ENCODE measurements at regions not wholly inside any gene's neighbourhood (a gene's known extent, or its start where the extent isn't known, plus 50 kb on each side); places are given as distances from the start of the nearest gene placed in this dataset.

- DNase-seq, result no peak
Measured at GRCh38 chr4:81651243-81651899, 179.7 kb upstream of the RASGEF1B start.

DNA sequence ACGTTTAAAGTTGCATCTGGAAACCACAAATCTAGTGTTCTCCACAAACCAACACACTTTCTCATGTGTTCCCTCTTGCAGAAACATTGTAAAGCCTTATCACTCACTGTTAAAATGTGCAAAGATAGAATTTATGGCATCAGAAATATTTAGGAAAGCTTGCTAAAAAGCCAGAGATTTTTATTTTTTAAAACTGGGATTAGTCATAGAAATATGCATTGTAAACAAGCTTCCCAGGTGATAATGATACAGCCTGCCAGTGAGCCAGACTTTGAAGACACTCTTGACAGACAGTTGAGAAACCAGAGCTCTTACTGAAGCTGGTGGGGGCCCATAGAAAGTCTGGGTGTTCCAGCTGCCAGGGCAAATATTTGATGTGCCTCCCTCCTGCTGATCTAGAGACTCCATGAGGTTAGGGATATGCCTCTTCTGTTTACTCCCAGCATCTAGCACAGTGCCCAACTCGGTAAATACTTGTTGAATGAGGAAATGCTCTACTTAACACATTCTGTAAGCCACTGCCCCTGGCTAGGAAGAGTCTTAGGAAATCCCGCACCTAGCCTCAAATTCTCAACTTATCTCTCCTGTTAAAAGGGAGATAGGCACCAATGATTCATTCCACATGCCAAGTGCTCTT lies 179.0 kb upstream of the RASGEF1B start:
- no peak for DNase-seq

DNA sequence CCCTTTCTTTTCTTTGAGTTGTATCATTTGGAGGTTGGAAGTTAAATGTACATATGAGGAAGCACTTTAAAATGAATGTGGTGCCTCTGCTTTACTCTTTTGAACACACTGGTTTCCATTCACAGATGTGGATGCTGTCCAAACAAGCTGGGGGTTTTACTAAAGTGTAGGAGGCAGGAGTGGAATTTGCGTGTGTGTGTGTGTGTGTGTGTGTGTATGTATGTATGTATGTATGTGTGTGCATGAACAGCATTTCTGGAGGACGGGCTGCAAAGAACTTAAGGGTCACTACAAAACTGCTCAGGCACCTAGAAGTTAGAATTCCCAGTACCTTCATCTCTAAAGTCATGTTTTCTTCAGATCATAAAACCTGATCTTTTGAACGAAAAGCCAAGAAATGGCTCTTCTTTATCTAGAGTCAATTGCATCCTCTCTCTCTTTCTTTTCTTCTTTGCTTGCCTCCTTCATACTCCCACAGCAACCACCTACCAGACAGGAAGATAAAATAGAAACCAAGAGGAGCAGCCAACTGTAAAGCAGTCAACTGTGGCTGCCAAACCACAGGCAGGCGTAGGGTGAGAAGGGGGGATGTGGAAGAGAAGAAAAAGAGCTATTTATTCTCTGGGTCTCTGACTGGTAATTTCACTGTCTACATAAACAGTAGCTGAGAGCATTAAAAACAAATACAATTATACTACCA lies 177.0 kb upstream of the RASGEF1B start:
- peak; percentile 20 for DNase-seq

DNA sequence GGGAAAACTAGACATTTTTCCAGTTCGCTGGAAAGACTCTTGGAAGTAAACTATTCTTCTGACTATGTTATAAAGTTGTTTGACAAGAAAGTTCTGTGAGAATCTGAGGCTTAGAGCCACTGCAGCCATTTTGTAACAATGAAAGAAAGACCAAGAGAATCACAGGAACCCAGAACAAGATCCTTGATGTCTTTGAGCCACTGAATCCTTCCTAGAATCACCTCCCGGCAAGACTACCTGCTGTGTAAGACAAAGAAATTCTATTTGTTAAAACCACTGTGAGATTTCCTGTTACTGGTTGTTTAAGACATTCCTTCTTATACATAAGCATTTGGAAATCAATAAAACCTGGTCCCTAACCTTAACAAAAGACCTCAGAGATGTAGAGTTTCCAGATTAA lies 175.7 kb upstream of the RASGEF1B start:
- DNase-seq, result no peak

DNA sequence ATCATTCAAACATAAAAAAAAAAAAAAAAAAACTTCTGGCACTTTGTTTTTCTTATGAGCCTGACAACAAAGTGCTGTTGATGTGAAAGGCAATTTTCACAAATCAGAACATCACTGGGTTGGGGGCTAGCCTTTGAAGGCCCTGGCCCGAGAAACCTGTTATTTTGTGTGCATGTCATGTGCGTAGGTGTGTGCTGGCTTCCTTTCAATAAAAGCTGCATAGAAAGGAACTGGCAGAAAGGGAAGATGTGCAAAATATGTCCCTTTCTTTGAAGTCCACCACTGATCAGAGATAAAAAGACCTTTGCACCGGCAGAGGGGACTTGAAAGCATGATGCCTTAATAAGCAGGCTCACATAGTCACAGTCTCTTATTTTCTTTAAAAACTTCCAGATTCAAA lies 170.8 kb upstream of the RASGEF1B start:
- DNase-seq, result no peak

GRCh38 chr4:81639248-81639647 lies 167.5 kb upstream of the RASGEF1B start:
- no peak for DNase-seq

DNA sequence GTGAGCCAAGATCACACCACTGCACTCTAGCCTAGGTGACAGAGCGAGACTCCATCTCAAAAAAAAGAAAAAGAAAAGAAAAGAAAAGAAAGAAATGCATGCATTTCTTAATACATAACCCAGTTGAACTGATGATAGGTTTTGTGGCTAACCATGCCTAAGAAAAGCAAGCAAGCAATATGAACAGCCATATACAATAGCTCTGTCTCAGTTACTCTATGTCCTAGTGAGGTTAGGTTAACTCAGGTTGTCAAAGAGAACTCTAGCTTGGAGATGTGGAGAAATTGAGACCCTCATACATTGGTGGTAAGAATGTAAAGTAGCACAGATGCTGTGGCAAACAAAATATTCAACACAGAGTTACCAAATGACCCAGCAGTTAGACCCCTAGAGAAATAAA lies 167.0 kb upstream of the RASGEF1B start:
- no peak for DNase-seq

GRCh38 chr4:81635739-81636138 lies 164.0 kb upstream of the RASGEF1B start:
- no peak for DNase-seq

- DNase-seq, result no peak
Measured at GRCh38 chr4:81634766-81635549, 163.3 kb upstream of the RASGEF1B start.

DNA sequence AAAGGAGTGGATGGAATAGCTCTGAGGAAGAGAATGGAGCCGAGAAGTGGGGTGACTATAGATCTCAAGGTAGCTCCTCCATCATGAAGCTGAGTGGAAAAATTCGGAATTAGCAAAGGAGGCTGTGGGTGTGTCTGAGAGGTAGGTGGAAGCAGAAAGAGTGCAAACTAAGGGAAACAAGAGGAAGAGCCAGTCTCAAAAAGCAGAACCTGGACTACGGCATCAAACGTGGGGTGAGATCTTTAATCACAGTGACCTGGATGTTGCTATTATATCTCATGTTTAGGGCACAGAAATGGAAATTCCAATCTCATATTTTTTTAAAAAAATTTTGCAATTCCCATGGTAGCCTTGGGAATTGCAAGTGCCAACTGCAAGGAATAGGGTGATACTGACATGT lies 162.5 kb upstream of the RASGEF1B start:
- no peak for DNase-seq

GRCh38 chr4:81632581-81633299 lies 161.0 kb upstream of the RASGEF1B start:
- peak; percentile 47 for DNase-seq

- peak; percentile 96 for DNase-seq
Measured at GRCh38 chr4:81631958-81632441, 160.3 kb upstream of the RASGEF1B start.

DNA sequence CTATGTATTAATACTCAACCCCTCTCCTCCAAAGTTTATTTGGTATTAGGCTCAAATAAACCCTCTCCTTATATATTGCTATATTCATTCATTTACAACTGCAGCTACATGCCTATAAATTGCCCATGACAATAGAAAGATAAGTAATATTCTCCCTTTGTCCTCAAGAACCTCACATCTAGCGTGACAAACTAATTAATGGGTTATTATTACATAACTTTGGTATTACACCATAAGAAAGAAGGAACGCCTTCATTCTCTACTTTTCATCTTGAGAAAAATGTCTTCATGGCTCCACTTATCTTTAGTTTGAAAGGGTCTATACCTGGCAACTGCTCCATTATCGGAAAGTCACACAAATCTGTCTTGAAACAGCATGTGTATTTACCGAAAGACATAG lies 157.7 kb upstream of the RASGEF1B start:
- DNase-seq, result no peak

DNA sequence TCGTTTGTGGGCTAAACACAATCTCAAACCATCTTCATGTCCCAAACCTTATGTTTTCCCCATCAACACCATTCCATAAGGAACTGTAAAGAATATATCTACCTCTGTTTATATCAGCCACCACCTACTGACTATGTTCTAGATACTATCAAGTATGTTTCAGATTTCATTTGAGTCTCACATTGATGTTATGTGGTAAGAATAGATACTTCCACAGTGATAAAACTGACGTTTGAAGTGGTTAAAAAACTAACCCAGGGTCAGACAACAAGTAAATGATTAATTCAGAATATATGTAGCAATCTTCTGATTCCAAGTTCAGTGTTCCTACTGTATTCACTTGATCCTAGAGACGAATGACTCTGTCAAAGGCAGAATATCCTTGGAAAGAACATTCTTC lies 156.8 kb upstream of the RASGEF1B start:
- DNase-seq, result no peak

- peak; percentile 64 for DNase-seq
Measured at GRCh38 chr4:81627590-81627989, 155.9 kb upstream of the RASGEF1B start.

DNA sequence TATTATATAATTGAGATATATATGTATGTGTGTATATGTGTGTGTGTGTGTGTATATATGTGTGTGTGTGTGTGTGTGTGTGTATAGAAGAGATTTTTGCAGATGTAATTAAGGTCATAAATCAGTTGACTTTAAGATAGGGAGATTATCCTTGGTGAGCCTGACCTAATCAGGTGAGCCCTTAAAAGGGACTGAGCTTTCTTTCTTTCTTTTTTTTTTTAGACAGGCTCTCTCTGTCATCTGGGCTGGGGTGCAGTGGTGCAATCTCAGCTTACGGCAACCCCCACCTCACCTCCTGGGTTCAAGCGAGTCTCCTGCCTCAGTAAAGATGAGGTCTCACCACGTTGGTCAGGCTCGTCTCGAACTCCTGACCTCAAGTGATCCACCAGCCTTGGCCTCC lies 155.1 kb upstream of the RASGEF1B start:
- no peak for DNase-seq

DNA sequence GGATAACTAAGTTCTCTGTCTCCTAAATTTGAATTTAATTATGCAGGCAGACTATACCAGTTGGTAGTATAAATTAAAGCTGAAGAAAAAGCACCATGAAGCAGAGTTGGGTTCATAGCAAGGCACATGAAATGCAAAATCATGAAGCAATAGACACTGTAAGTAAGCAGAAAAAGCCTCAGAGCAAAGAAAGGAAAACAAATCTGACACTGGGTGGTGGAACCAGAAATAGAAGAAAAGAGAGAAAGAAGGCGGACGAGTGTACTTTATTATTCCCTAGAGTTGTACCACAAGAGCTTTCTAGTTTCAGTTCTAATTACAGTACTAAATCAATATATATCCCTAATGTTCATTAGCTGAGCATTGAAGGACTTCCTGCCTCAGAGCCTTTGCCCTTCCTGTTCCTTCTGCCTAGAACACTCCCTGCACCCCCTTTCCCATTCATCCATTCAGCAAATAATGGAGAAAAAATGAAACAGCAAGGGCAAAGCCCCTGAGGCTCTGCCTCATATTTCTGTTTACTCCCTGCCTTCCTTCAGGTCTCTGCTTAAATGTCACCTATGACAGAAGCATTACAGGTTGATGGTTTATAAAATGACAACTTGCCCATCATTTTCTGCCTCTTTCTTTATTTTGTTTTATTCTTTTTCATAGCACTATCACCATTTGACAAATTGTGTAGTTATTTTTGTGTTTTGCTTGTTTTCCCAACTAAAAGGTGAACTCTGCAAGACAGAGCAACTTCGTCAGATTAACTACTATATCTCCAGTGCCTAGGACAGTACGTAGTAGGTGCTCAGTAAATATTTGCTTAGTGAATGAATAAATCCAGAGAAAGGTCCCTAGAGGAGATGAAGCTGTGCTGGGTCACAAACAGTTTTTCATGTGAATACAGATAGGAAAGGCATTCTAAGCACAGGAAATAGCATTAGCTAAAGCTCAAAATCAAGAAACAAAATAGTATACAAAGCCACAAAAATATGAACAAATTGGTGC lies 154.0 kb upstream of the RASGEF1B start:
- no peak for DNase-seq

DNA sequence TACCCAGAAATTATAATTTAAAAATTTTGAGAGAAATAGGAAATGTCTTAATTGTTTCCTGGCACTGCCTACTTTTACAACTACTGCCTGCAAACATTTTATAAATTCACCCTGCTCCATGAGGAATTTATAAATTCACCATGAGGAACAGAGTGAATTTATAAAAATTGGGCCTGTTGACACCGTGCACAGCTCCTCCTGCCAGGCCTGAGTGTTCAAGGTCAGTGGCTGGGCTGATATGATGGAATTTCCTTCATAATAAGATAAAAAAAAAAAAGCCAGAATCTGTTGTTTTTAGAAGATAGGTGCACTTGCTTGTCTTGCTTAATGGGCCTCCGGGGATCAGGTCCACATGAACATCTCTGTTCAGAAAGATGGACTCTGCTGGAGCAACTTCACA lies 151.7 kb upstream of the RASGEF1B start:
- DNase-seq, result no peak

DNA sequence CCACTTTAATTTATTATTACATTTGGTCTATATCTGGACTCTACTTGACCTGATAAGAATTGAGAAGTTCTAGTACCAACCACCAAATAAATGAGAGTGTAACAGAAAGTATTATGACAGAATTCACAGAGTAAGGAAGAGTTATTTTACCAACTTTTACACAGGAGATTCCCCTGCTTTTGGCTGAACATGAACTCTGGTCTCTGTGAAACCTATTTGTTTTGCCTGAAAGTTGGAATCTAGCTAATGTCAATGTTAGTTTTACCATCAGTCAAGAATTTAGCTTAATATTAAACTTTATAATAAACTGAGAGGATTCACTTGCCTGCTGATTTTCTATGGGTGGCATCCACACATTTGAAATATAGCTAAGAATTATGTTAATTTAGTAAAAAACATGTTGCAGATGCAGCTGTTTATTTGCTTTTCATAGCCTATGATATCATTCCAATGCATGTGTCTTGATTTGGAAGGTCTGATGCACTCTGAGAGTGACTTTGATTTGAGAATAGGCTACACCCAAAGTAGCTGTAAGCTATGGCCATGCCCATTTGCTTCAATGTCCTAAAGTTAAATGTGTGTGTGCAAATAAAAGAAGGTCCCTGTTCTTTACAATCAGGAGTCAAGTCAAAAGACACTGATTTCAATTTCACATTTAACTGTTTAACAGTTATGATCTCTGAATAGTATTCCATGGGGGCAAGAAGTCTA lies 150.9 kb upstream of the RASGEF1B start:
- no peak for DNase-seq

GRCh38 chr4:81622028-81622427 lies 150.3 kb upstream of the RASGEF1B start:
- DNase-seq, result no peak

Data from fibroblast of skin of abdomen (primary cell).